Activated effector memory CD4-positive, alpha-beta T cell treated with Interleukin-2 at 50 U/mL for 16 hours (primary cell): ENCODE measurements at regions not wholly inside any gene's neighbourhood (a gene's known extent, or its start where the extent isn't known, plus 50 kb on each side); places are given as distances from the start of the nearest gene placed in this dataset.

Experiments
- DNase-seq: peaks from one replicate; pipeline ENCODE4 v3.0.0-alpha.2; 2020

DNA sequence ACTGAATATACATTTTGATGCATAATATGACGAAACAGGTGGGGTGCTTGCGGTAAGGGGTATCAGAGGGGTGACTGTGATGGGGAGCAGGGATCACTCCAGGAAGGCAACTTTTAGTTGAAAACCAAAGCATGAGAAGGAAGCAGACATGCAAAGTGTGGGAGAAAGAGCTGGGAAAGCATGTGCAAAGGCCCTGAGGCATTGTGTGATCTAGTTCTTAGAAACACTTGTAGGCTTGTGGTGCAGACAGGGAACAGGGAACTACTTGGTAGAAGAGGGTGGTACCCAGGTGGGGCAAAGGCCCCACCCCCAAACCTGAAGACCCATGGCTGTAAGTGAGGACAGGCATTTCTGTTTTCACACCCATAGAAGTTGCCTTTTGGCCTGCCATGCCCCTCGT is 459.9 kb upstream of the EEF2KMT start:
- DNase-seq, result no peak

DNA sequence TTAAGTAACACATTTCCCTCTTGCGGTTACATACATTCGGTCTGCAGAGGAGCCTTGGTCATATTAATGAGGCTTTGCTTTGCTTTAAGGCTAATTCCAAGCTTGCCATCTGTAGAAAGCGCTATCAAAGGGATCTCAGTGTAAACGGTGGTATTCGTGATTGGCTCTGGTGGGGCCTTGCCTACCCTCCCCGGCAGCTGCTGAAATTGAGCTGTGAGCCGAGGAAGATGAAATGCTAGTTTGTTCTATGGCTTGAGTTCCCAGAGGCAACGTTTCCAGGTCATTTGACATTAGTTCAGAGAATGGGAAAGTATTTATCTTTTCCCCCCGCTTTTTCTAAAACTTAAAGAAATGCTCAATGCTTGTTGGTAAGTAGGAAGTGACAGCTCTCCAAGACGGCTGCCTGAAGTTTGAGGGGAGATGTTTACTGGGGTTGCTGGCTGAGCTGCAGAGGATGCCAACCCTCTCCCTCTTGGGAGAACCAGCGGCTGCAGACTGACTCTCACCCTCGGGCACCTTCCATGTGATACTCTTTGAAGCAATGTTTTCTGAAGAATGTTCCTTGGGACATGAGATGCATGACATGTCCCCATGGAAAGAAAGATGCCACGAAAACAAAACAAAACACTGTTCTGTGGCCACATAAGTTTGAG is 458.7 kb upstream of the EEF2KMT start:
- no peak for DNase-seq

DNA sequence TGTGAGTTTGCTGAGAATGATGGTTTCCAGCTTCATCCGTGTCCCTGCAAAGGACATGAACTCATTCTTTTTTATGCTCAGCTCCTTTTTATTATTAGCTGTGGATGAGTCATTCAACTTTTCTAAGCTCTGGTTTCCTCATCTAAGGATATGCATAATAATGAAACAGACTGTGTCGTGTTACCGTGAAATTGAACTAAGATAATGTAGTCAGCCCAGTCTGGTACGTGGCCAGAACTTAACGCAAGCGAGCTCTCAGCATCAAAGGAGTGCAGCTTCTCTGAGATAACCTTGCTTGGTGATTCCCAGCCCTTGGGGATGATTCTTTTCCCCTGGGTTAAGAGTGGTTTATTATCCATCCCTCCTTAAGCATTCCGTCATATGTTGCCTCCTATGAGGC is 454.3 kb upstream of the EEF2KMT start:
- DNase-seq, result no peak

DNA sequence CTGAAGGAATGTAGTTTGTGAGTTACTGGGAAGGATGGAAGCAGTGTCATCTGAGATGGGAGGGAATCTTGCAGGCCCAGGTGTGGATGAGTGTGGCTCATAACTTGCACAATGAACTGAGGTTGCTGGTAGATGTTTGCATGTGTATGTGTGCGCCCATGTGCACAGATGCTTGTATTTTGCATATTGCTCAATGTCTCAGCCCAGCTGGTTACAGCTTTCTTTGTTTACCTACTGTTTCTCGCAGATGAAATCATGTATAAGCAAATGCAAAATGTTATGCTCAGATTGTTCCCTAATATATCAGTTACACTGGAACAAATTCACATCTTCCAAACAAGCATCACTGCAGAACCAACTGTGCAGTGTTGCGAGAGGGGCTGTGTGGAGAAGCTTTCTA is 452.2 kb upstream of the EEF2KMT start:
- no peak for DNase-seq

DNA sequence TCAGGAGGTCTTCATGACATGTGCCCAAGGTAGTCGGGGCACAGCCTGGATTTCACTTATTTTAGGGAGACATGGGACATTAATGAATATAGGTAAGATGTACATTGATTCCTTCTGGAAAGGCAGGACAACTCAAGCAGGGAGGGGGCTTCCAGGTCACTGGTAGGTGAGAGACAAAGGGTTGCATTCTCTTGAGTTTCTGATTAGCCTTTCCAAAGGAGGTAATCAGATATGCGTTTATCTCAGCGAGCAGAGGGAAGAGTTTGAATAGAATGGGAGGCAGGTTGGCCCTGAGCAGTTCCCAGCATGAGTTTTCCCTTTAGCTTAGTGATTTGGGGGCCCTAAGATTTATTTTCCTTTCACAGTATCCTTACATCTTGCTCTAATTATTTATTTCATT is 443.8 kb upstream of the EEF2KMT start:
- no peak for DNase-seq

DNA sequence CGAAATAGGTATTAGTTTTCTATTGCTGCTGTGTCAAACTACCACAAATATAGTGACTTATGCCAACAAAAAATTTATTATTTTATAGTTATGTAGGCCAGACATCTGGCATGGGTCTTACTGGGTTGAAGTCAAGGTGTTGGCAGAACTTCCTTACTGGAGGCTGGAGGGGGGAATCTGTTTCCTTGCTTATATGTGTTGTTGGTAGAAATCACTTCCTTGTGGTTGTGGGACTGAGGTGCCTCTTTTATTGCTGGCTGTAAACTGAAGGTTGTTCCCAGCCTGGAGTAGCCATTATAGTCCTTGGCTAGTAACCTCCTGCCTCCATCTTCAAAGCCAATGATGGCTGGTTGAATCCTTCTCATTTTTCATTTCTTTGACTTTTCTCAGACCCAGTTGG is 439.8 kb upstream of the EEF2KMT start:
- no peak for DNase-seq

DNA sequence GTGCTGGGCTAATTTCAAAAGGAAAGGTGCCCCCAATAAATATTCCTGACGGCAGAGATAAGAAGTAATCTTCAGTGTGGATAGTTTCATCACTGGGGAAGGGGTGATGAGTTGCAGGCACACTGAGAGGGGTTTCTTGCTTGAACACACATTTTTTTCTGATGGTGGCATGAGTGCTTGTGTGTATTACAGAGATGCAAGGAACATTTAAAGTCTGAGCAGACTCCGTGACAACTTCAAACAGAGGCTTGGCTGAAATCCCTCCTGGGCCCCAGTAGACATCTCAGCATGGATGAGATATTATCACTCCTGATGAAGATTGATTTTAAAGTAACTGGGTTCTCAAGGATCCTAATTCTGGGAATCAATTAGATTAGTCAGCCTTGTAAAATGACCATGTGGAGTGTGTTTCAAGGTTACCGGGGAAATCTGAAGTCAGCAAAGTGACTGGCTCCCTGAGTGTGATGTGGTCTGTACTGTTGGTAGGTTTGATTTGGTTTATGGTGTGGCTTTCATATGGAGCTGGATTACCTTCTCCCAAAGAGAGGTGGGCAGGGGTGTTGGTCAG is 435.8 kb upstream of the EEF2KMT start:
- no peak for DNase-seq

DNA sequence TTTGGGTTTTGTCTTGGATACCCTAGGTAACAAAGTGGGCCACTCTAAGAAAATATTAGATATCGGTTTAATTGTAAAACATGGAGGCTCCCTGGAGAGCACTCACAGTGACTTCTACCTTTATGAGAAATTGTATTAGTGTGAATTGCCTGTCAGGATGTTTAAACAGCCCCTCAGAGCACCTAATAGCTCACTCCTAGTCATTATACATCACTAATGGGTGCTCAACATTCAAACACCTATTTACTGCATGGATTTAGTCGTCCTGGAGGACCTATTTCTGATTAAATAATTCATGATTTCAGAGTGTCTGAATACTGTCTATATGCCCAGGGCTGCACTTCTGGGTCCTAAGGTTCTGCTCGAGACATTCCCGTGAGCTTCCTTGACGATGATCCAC is 430.2 kb upstream of the EEF2KMT start:
- no peak for DNase-seq

DNA sequence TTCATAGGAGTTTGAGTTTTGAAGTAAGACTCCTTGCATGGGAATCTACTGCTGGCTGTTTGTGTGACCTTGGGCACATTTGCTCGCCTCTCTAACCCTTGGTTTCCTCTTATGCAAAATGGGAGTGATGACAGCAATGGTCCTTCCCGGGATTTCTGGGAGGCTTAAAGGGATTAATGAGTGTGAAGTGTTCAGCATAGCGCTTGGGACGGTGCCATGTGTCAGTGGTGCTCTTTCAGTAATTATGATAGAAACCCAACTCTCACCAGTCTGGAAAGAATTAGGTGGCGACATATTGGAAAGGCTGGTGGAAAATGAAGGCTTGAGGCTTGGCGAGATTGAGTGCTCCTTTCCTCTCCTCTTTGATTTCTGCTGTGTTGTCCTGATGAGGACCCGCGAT is 429.2 kb upstream of the EEF2KMT start:
- no peak for DNase-seq

DNA sequence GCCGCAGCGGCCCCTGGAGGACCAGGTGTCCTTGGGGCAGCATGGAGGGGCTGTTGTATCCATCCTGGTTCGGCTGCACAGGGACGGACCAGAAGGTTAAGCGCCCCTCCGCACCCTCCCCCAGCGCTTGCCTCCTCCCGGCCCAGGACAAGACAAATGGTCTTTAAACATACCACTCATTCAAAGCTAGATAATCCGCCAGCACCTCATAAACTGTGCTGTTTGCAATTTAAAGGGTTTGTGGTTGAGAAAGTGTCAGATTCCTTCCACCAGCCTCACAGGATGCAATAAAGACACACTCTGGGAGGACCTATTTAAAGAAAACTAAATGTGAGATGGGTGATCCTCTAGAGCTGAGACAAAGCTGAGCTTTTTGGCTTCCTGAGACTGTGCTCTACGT is 426.2 kb upstream of the EEF2KMT start:
- DNase-seq, result no peak

DNA sequence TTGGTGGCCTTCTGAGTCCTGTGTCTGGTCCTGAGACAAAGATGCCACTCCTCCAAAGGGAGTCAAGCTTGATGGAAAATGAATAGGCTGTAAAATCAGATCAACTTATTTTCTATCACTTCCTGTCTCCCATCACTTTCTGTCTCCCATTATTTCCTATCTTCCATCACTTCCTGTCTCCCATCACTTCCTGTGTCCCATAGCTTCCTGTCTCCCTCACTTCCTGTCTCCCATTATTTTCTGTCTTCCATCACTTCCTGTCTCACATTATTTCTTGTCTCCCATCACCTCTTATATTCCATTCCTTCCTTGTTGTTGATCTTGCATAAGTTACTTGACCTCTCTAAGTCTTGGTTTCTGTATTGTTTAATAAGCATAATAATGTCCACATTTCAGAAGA is 418.5 kb upstream of the EEF2KMT start:
- no peak for DNase-seq

DNA sequence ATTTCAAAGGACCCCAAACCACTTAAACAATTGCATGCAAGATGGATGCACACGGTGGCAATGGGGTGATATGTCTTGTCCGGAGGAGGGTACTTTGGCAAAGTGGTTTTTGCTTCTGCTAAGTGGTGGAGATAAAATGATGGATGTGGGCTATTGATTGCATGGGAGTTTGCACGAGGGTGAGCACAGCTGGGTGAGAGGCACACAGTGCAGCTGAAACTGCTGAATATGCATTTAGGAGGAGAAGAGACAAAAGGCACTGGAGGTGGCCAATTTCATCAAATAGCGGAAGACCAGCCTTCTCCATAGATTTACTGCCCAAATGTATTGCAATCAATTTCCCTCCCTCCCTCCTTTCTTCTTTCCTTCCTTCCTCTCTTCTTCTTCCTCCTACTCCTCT is 414.4 kb upstream of the EEF2KMT start:
- DNase-seq, result no peak

DNA sequence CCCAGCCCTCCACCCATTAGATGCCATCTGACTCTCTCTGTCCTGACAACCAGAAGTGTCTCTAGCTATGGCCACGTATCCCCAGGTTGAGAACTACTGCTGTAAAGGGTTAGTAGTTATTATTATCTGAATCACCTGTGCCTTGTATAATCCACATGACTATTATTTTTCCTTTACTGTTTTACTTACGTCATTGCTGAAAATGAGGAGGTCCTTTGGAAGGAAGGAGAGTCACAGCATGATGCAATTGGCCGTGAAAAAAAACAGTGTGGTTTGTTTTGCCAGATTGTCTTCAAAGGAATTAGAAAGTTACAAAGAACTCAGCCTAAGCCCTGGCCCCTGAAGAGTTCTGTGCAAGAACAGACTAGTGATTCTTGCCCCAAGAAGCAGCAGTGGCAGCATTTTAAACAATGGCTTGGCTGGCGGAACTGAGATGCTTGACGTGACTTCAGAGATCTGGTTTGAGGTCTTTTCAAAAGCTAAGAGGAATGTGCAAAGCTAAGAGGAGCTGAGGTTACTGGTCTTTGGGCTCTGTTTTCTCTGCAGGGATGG is 413.3 kb upstream of the EEF2KMT start:
- no peak for DNase-seq

DNA sequence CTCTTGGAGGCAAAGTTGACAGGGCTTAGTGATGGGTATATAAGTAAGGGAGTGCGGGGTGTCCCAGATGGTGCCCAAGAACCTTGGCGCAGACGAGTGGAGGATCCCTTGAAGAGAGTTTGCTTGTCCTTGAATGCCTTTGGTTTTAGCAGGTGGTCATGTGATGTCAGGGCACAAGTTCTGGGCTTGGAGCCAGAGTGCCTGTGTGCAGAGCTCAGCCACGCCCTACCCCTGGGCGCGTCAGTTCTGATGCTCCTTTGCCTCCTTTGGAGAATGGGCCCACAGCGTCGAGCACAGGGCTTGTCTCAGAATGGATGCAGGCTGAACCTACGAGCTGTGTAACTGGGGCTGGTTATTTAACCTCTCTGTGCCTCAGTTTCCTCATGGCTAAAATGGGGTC is 412.2 kb upstream of the EEF2KMT start:
- no peak for DNase-seq

DNA sequence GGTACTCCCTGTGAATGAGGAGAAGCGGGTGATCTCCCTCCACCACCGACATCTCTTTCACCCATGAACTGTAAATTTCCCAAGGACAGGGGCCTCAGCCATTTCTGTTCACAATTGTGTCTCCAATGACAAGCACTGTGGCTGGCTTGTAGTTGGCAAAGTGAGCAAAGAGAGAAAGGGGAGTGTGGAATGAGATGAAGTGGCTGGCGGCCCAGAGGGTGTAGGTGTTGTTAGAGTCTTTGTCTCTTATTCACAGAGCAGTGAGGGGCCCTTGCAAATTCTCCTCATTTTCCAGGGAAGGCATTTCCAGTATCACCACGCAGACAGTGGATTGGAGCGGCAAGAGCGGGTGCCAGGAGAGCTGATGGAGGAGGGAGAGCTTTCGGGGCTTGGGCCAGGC is 411.7 kb upstream of the EEF2KMT start:
- no peak for DNase-seq

DNA sequence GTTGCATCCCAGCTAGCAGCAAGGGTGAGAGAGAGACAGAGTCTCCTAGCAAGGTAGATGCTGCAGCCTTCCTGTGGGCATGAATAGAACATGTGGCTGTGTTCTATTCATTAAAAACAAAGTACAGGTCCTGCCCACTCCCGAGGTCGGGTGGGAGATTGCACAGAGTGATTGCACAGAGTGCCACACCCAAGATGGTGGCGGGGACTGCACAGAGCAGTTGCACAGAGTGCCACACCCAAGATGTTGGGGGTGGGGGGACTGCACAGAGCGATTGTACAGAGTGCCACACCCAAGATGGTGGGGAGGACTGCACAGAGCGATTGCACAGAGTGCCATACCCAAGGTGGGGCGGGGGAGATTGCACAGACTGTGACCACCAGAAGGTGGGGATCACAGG is 410.8 kb upstream of the EEF2KMT start:
- no peak for DNase-seq

DNA sequence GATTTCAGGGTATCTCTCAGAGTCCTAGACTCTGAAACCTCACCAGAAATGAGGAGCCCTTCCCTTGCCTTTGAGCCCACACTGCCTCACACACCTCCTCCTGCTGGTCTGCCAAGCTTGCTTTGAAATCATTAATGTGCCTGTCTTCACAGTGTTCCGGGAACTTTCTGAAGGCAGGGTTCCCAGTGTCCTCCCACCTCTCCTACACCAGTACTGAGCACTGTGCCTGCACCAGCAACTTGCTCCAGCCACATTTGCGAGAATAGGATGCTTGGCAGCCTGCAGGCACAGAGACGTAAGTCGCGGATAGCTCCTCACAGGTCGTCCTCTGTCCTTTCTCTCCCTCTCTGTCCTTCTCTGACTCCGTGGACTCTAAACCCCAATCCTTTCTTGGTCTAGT is 408.4 kb upstream of the EEF2KMT start:
- DNase-seq, result no peak

DNA sequence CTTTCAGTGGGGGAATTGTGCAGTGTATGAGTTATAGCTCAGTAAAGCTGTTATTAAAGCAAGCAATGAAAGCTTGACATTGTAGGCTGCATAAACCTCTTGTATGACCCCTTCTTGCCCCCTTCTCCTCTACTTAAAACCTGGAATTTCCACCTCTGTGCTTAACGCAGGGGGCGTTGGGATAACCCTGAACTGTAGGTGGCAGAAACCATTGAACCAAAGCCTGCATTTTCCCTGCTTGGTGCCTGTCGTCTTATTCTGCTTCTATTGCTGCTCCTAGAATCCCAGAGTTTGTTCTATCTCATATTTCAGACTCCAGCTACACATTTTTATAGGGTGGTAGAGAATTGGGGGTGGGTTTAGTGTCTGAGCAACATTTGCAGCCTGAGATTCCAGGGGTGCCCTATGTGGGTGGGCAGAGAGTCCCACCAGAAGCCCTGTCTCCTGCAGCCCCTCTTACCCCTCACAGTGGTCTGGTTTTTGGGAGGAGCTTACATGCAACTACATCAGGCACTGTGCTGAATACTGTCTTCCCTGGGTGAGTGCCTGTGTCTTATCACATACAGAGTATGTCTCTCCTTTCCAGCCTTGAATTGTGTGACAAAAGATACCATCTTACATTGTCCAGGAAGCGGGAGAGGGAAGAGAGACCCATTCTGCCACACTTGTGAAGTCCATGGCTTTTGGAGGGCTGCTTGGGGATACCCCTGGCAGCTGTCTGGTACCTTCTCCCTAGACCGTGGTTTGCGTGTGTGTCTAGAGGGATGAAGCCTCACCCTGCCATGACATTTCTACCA is 407.7 kb upstream of the EEF2KMT start:
- no peak for DNase-seq

DNA sequence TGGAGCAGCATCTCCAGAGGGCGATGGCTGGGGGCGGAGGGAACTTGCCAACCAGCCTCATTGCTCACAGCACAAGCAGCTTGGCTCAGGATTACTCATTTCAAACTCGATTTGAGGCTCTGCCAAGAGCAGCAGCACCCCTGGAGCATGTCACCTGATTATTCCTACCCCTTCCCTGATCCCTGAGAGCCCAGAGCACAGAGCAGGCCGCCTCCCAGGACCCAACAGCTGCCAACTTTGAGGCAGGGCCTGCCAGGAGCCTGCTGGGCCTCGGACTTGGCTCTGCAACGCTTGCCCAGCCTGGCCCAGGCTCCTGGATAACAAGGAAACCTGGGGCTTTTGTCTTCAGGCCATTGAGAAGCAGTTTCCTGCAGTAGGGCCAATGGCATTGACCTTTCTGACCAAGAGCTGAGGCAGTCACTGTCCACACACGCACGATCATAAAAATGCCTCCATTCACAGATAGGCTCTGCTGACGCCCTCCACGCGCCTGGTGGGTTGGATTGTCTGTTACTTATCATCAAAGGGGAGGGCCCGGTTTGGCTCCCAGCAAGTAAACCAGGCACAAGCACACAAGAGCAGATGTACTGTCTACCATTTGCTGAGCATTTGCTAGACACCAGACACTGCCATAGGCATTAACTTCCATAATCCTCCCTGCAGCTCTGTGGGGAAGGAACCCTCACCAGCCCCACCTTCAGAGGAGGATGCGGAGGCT is 406.6 kb upstream of the EEF2KMT start:
- no peak for DNase-seq

DNA sequence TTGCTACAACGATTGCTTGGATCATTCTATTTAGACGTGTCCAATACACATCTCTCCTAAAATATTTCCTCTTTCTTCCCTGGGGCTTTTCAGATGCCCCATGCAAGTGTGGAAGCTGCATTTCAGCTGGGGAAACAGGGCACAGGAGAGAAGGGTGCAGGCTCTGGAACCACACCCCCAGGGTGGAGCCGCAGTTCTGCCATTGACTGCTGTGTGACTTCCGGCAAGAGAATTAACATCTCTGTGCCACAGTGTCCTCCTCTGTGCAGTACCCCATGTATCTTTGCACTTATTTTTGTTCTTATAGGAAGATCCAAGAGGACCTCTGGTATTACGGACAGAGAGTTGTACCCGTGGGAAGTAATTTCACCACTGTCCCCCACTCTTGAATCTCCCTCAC is 405.3 kb upstream of the EEF2KMT start:
- DNase-seq, result no peak

DNA sequence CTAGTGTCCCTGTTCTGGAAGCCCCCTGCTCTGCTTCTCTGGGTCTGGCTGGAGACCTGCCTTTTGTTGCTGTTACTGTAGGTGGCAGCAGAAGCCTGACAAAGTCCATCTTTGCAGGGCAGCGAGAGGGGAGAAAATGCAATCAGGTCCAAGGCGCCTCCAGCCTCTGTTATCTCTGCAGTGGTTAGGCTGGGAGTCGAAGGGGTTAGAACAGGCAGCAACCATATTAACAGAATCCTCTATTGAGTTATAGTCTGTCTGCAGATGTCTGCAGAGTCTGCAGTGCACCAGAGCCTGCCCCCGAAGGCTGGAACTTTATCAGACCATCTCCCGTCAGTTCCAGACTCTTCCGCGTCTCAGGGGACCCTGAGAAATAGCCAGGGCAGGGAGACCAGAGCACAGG is 404.9 kb upstream of the EEF2KMT start:
- DNase-seq, result no peak

DNA sequence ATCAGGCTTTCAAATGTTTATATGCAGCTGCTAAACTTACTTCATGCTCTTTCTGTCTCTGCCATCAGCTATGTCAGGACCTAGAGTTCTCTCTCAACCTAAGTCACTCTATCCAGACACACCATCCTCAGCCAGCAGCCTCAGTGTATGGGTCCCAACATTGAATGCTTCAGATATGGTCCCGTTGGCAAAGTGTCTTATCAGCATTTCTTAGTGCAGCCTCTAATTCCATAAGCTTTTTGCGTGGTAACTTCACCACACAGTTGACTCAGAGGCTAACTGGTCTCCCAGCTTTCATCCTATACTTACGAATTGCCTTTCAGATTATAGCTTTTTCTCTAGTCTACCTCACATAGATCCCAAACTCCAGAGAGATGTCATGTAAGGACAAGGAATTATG is 402.9 kb upstream of the EEF2KMT start:
- DNase-seq, result no peak

DNA sequence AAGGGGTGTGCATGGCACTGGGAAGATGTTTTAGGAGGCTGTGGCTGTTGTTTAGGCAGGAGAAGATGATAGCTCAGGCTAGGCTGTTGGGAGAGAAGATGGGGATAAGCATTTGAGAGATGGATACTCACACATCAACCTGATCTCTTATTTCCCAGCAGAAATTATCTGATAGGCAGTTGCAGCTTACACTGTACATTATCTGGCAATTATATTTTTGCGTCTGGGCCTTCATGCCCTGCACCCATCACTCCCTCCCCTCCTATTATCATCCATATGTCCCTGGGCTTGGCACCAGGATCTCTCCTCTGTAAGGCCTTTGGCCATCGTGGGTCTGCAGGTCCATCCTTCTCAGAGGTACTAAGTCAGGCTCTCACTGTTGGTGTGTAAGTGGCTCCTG is 401.0 kb upstream of the EEF2KMT start:
- no peak for DNase-seq

DNA sequence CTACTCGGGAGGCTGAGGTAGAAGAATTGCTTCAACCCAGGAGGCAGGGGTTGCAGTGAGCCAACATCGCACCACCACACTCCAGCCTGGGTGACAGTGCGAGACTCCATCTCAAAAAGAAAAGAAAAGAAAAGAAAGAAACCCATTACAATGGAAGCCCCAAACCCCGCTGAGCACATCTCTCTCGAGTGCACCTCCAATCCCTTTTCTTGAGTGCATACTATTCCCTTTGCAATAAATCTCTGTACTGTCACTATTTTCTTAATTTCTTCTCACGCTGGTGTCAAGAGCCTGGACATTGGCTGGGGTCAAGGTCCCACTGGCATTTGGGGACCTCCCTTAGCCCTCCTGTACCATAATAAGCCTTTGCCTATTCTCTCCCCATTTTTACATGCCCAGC is 398.4 kb upstream of the EEF2KMT start:
- DNase-seq, result no peak
